GM23338 (cell line): ENCODE measurements at regions not wholly inside any gene's neighbourhood (a gene's known extent, or its start where the extent isn't known, plus 50 kb on each side); places are given as distances from the start of the nearest gene placed in this dataset.

ENCODE experiments used
- CREB1 ChIP-seq: fragments of 250-450 bp; sonication (Bioruptor Pico); IDR thresholded peaks from 2 replicates; pipeline ENCODE4 v1.5.0; 2020; ENCODE audit warnings: low read depth, mild to moderate bottlenecking, moderate library complexity
- EZH2 ChIP-seq: fragments of 200-600 bp; sonication (generic); IDR thresholded peaks from one replicate; pipeline ENCODE4 v1.8.0; 2017; ENCODE audit warnings: antibody characterized with exemption, mild to moderate bottlenecking, low read depth; ENCODE audit not compliant: unreplicated experiment
- EZH2phosphoT487 ChIP-seq: fragments of 200-600 bp; sonication (generic); IDR thresholded peaks from one replicate; pipeline ENCODE4 v1.8.1; 2018; ENCODE audit warnings: antibody characterized with exemption; ENCODE audit not compliant: unreplicated experiment
- JUNB ChIP-seq: IDR thresholded peaks from one replicate; pipeline ENCODE4 v1.6.1; 2016; ENCODE audit warnings: antibody characterized with exemption; ENCODE audit not compliant: unreplicated experiment
- POLR2AphosphoS5 ChIP-seq: IDR thresholded peaks from 2 replicates; pipeline ENCODE4 v1.6.1; 2016; ENCODE audit warnings: antibody characterized with exemption, low read depth
- TF ChIP-seq, protein P1 (sequence below), 2 experiments: fragments of 200-600 bp in 1 of 2; sonication (generic) in 1 of 2; conservative IDR thresholded peaks; 2 replicates each; pipeline versions ENCODE4 v1.5.1 to v1.6.1; 2016 to 2017; ENCODE audit warnings: antibody characterized with exemption in 2 of 2, low read depth in 2 of 2, mild to moderate bottlenecking in 2 of 2, moderate library complexity in 1 of 2
- TF ChIP-seq, protein P2 (sequence below): IDR thresholded peaks from 2 replicates; pipeline ENCODE4 v1.6.1; 2016; ENCODE audit warnings: antibody characterized with exemption

DNA sequence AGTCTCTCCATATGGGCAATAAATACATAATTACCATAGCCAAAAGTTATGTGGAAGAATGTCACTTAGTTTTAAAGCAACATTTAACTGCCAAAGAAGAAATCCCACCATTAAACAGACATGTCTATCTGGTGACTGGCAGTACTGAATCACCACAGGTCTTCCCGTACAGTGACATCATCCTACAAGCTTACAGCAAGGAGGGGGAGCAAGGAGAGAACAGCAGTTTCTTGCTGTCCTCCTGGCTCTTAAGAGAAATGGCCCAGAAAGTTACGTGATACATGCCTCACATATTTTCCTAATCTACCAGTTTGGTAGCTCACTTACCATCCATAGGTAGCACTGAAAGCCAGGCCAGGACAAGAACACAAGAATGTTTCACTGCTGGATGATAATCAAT is 671.0 kb downstream of the DMRTA1 start:
- TF ChIP-seq EZH2 (no peak), POLR2AphosphoS5 (no peak), CREB1 (CRISPR knock-in tag) (no peak), JUNB (no peak), EZH2phosphoT487 (no peak)
- TF ChIP-seq, protein P1, sequence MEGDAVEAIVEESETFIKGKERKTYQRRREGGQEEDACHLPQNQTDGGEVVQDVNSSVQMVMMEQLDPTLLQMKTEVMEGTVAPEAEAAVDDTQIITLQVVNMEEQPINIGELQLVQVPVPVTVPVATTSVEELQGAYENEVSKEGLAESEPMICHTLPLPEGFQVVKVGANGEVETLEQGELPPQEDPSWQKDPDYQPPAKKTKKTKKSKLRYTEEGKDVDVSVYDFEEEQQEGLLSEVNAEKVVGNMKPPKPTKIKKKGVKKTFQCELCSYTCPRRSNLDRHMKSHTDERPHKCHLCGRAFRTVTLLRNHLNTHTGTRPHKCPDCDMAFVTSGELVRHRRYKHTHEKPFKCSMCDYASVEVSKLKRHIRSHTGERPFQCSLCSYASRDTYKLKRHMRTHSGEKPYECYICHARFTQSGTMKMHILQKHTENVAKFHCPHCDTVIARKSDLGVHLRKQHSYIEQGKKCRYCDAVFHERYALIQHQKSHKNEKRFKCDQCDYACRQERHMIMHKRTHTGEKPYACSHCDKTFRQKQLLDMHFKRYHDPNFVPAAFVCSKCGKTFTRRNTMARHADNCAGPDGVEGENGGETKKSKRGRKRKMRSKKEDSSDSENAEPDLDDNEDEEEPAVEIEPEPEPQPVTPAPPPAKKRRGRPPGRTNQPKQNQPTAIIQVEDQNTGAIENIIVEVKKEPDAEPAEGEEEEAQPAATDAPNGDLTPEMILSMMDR (conservative IDR thresholded peaks at IDR 0.05; ENCODE audit: low read depth in 2 of 2): no peak
- TF ChIP-seq, protein P2, sequence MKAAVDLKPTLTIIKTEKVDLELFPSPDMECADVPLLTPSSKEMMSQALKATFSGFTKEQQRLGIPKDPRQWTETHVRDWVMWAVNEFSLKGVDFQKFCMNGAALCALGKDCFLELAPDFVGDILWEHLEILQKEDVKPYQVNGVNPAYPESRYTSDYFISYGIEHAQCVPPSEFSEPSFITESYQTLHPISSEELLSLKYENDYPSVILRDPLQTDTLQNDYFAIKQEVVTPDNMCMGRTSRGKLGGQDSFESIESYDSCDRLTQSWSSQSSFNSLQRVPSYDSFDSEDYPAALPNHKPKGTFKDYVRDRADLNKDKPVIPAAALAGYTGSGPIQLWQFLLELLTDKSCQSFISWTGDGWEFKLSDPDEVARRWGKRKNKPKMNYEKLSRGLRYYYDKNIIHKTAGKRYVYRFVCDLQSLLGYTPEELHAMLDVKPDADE: no peak
